HCT116 (cell line): ENCODE measurements at regions not wholly inside any gene's neighbourhood (a gene's known extent, or its start where the extent isn't known, plus 50 kb on each side); places are given as distances from the start of the nearest gene placed in this dataset.

Experiments
- POLR2AphosphoS5 ChIP-seq: IDR thresholded peaks from 2 replicates; pipeline ENCODE4 v1.6.1; 2011; ENCODE audit warnings: mild to moderate bottlenecking, low read depth, low read length, moderate library complexity
- RAD21 ChIP-seq: IDR thresholded peaks from 2 replicates; pipeline ENCODE4 v1.6.1; 2012; ENCODE audit warnings: low read depth, mild to moderate bottlenecking
- ZNF274 ChIP-seq: fragments of 200-500 bp; sonication (Bioruptor generic); IDR thresholded peaks from 2 replicates; pipeline ENCODE4 v1.6.1; 2014; ENCODE audit warnings: mild to moderate bottlenecking, low read depth, low read length, inconsistent platforms
- TF ChIP-seq, protein P1 (sequence below), 3 experiments: fragments of 200-600 bp in 1 of 3; sonication (generic) in 1 of 3; IDR thresholded peaks in 2 of 3; conservative IDR thresholded peaks in 1 of 3; 2 replicates each; pipeline ENCODE4 v1.5.1; 2012 to 2017; ENCODE audit warnings: low read depth in 2 of 3, low read length in 2 of 3, antibody characterized with exemption in 1 of 3, borderline replicate concordance in 1 of 3, control low read depth in 1 of 3, mild to moderate bottlenecking in 1 of 3, mixed read lengths in 1 of 3, mixed run types in 1 of 3, moderate library complexity in 1 of 3; ENCODE audit not compliant: insufficient read depth in 1 of 3

DNA sequence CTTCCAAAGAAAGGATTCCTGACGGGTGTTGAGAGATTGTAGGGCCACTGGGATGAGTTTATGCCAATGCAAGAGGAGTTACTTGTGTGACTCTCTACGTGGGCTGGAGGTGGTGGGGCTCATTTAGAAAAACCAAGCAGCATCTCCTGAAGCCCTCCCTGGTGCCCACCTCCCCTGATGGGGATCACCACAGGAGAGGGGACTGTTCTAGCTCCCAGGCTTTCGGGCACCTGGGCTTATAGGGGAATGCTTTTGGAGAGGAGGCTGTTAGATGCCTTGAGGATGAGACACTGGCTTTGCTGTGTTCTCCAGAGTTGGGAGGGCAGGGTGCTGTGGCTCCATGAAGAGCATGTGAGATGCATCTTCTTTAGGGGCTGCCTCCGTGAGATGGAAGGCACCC, 65.0 kb downstream of the IRX1 start:
- no peak for TF ChIP-seq RAD21
- no peak for TF ChIP-seq POLR2AphosphoS5
- TF ChIP-seq, protein P1, sequence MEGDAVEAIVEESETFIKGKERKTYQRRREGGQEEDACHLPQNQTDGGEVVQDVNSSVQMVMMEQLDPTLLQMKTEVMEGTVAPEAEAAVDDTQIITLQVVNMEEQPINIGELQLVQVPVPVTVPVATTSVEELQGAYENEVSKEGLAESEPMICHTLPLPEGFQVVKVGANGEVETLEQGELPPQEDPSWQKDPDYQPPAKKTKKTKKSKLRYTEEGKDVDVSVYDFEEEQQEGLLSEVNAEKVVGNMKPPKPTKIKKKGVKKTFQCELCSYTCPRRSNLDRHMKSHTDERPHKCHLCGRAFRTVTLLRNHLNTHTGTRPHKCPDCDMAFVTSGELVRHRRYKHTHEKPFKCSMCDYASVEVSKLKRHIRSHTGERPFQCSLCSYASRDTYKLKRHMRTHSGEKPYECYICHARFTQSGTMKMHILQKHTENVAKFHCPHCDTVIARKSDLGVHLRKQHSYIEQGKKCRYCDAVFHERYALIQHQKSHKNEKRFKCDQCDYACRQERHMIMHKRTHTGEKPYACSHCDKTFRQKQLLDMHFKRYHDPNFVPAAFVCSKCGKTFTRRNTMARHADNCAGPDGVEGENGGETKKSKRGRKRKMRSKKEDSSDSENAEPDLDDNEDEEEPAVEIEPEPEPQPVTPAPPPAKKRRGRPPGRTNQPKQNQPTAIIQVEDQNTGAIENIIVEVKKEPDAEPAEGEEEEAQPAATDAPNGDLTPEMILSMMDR (IDR thresholded peaks at IDR 0.05 in 2 of 3, conservative IDR thresholded peaks at IDR 0.05 in 1 of 3; ENCODE audit: borderline replicate concordance in 1 of 3, insufficient read depth in 1 of 3, low read depth in 2 of 3, low read length in 2 of 3), result no peak
- no peak for TF ChIP-seq ZNF274
